Fibroblast of lung (primary cell): ENCODE measurements at regions not wholly inside any gene's neighbourhood (a gene's known extent, or its start where the extent isn't known, plus 50 kb on each side); places are given as distances from the start of the nearest gene placed in this dataset.

ENCODE experiments used
- CTCF ChIP-seq, 2 donors: IDR thresholded peaks in 1 of 2; conservative IDR thresholded peaks in 1 of 2; 1 replicate in 1 of 2; 2 replicates in 1 of 2; pipeline ENCODE4 v1.5.1; 2011 to 2012; ENCODE audit warnings: low read length in 2 of 2, control low read depth in 1 of 2, inconsistent platforms in 1 of 2, low read depth in 1 of 2, mild to moderate bottlenecking in 1 of 2
- EZH2 ChIP-seq: IDR thresholded peaks from 2 replicates; pipeline ENCODE4 v1.5.1; 2012; ENCODE audit warnings: low read length, control low read depth, mild to moderate bottlenecking; ENCODE audit errors: missing control alignments

DNA sequence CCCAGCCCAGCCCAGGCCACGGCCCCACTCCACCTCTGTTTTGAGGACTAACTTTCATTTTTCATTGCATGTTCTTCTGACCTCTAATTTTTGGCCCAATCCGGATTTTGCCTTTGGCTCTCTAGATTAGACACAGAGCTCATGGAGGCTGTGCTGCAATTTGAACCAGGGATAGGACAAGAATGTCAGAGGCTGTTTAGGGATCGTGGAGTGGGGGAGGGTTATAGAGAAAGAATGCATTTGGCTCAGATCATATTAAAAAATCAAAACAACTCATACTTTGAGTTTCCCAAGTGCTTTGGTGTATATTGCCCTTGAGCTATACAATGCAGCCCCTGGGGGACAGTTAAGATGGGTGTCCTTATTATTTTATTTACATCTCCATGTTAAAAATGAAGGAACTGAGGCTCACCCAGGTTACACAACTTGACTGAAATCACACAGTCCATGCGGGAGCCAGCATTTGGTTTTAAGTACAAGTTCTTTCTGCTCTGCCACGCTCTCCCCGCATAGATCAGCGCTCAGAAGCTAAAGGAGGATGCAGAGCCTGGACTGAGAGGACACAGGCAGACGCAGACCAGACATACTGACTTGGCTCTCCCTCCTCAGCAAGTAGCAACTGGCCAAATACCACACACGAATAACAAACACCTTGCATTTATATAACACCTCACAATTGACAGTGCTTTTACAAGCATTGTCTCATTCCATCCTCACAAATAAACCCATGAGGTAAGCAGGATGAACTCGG, 126.4 kb upstream of the RAI14 start:
- TF ChIP-seq CTCF (conservative IDR thresholded peaks at IDR 0.05 in 1 of 2, IDR thresholded peaks at IDR 0.05 in 1 of 2; ENCODE audit: low read depth in 1 of 2, low read length in 2 of 2) (no peak), EZH2 (no peak)
